ENCODE measurements at regions not wholly inside any gene's neighbourhood (a gene's known extent, or its start where the extent isn't known, plus 50 kb on each side); places are given as distances from the start of the nearest gene placed in this dataset.
"Not testable (repeated sequence)": the region's sequence is repeated elsewhere in the genome, so short reads cannot be mapped to it uniquely, and the experiment has no call there.

DNA sequence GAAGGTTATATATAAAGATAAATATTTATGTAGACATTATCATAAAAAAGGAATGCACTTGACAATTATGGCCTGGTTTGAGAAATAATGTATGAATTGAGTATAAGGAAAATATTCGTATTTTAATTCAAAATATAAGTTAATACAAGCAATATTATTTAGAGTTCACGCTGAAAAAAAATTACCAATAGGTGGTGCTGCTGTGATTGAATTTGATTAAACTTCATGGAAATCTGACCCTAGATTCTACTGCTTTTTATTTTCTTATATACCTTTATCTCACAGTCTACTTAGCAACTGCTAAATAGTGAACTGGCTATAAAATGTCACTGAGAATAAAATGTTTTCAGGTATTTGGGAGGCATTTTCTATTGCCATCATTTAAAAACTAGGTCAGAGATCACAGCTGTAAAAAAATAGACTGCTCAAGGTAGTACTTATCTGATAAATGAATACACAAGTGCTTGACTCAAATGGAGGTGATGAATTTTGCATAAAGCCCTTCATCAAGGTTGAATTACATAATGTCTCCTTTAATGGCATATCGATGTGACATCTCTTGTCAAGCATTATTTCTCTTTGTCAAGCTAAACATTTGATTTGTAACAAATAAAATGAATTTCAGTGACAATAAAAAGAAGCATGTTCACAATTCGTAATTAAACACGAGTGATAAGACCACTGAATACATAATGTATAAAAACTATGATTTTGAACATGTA lies 1638.8 kb upstream of the PCDH7 start:
- H3K36me3 Mint-ChIP-seq (ENCODE audit: unreplicated experiment): no peaks in the 10 kb centered on the region
- no peak for DNase-seq

DNA sequence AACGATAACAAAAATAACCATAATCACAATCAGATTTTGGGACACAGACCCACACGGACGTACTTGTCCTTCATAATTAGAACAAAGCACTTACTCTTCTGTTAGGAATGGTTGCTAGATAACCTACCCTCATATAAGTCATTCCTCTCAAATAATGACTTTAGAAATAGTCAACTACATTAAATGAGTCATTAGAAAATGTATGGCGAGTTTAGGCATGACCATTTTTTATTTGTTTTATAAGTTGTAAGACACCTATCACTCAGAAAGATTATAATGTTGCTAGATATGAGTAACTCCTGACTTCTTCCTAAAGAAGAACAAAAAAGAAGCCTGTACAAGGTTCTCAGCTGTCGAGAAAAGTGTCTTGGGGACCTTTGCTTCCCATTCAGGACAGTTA lies 1637.5 kb upstream of the PCDH7 start:
- H3K36me3 Mint-ChIP-seq (ENCODE audit: unreplicated experiment): no peaks in the 10 kb centered on the region
- H3K27ac Mint-ChIP-seq (ENCODE audit: unreplicated experiment): no peak overlapping the region
- TF ChIP-seq, protein P1, sequence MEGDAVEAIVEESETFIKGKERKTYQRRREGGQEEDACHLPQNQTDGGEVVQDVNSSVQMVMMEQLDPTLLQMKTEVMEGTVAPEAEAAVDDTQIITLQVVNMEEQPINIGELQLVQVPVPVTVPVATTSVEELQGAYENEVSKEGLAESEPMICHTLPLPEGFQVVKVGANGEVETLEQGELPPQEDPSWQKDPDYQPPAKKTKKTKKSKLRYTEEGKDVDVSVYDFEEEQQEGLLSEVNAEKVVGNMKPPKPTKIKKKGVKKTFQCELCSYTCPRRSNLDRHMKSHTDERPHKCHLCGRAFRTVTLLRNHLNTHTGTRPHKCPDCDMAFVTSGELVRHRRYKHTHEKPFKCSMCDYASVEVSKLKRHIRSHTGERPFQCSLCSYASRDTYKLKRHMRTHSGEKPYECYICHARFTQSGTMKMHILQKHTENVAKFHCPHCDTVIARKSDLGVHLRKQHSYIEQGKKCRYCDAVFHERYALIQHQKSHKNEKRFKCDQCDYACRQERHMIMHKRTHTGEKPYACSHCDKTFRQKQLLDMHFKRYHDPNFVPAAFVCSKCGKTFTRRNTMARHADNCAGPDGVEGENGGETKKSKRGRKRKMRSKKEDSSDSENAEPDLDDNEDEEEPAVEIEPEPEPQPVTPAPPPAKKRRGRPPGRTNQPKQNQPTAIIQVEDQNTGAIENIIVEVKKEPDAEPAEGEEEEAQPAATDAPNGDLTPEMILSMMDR (IDR thresholded peaks at IDR 0.05; ENCODE audit: partially characterized antibody, unreplicated experiment): no peak
- no peak for DNase-seq
- no peaks in the 10 kb centered on the region for H3K9me3 Mint-ChIP-seq (ENCODE audit: unreplicated experiment)
- no peaks in the 10 kb centered on the region for H3K4me1 Mint-ChIP-seq (ENCODE audit: low read depth, unreplicated experiment)
- no peak overlapping the region for H3K4me3 Mint-ChIP-seq (ENCODE audit: unreplicated experiment)
- H3K27me3 Mint-ChIP-seq (ENCODE audit: unreplicated experiment): no peaks in the 10 kb centered on the region

More for the DNA sequence above, 1638.8 kb upstream of the PCDH7 start:
- TF ChIP-seq, protein P1 (IDR thresholded peaks at IDR 0.05; ENCODE audit: partially characterized antibody, unreplicated experiment): no peak
- H3K9me3 Mint-ChIP-seq (ENCODE audit: unreplicated experiment): no peaks in the 10 kb centered on the region
- H3K27me3 Mint-ChIP-seq (ENCODE audit: unreplicated experiment): no peaks in the 10 kb centered on the region
- no peak overlapping the region for H3K27ac Mint-ChIP-seq (ENCODE audit: unreplicated experiment)
- no peak overlapping the region for H3K4me3 Mint-ChIP-seq (ENCODE audit: unreplicated experiment)
- H3K4me1 Mint-ChIP-seq (ENCODE audit: low read depth, unreplicated experiment): no peaks in the 10 kb centered on the region

DNA sequence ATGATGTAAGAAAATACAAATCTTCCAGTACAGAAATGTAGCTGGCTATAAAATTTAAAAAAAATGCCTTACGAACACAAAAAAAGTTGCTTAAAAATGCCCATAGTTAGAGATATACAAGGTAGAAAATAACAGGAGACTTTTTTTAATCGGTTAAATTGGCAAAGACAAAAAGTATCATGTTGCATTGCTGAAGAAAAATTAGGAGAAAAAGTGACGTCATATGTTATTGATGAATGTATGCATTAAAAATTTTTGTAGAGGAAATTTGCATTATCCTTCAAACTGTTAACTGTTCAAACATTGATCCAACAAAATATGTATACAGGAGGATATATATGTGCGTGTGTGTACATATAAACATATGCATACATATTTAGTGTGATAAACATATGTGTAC lies 1634.4 kb upstream of the PCDH7 start:
- DNase-seq: no peak
- Mint-ChIP-seq H3K9me3 (ENCODE audit: unreplicated experiment) (no peaks in the 10 kb centered on the region), H3K4me1 (ENCODE audit: low read depth, unreplicated experiment) (no peaks in the 10 kb centered on the region), H3K36me3 (ENCODE audit: unreplicated experiment) (no peaks in the 10 kb centered on the region), H3K27ac (ENCODE audit: unreplicated experiment) (no peak overlapping the region), H3K4me3 (ENCODE audit: unreplicated experiment) (no peak overlapping the region), H3K27me3 (ENCODE audit: unreplicated experiment) (no peaks in the 10 kb centered on the region)
- TF ChIP-seq, protein P1 (IDR thresholded peaks at IDR 0.05; ENCODE audit: partially characterized antibody, unreplicated experiment): no peak

DNA sequence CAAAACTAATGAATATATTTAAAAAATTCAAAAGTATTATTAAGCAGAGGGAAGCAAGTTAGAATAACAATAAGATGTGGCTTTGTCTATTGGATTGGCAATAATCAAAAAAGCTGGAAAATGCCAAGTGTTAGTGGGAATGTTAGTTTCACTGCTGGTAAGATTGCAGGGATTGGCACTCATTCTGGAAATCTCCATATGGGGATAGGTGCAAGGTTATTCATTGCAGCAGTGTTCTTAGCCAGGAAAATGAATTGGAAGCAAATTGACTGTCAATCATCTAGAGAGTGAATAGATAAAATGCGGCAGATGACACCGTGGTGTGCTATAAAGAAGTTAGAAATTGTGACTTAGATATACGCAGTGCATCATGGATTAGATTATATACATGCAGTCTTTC lies 1615.5 kb upstream of the PCDH7 start:
- Mint-ChIP-seq H3K4me3 (ENCODE audit: unreplicated experiment) (no peak overlapping the region), H3K4me1 (ENCODE audit: low read depth, unreplicated experiment) (no peaks in the 10 kb centered on the region), H3K27me3 (ENCODE audit: unreplicated experiment) (no peaks in the 10 kb centered on the region), H3K27ac (ENCODE audit: unreplicated experiment) (no peak overlapping the region), H3K36me3 (ENCODE audit: unreplicated experiment) (no peaks in the 10 kb centered on the region), H3K9me3 (ENCODE audit: unreplicated experiment) (no peaks in the 10 kb centered on the region)
- TF ChIP-seq, protein P1 (IDR thresholded peaks at IDR 0.05; ENCODE audit: partially characterized antibody, unreplicated experiment): no peak
- DNase-seq: no peak

DNA sequence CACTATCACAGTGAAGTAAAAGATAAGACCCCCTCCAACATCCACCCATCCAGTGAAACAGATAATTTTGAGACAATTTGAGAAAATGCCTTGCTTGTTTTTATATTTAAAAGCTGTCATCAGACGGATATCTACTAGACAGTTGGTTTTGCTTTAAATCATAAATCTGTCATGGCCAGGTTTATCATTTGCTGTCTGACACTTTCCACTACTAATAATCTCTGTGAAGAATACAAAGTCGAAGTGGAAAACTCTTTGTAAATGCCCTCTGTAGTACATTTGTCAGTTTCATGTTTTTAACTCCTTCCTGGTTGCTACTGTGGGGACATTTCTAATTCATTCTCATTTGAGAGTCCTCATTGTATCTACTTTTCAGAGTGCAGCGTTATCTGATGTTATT lies 1606.2 kb upstream of the PCDH7 start:
- Mint-ChIP-seq H3K4me1 (ENCODE audit: low read depth, unreplicated experiment) (no peaks in the 10 kb centered on the region), H3K36me3 (ENCODE audit: unreplicated experiment) (no peaks in the 10 kb centered on the region), H3K27me3 (ENCODE audit: unreplicated experiment) (no peaks in the 10 kb centered on the region), H3K4me3 (ENCODE audit: unreplicated experiment) (no peak overlapping the region), H3K27ac (ENCODE audit: unreplicated experiment) (no peak overlapping the region), H3K9me3 (ENCODE audit: unreplicated experiment) (no peaks in the 10 kb centered on the region)
- DNase-seq: no peak
- TF ChIP-seq, protein P1 (IDR thresholded peaks at IDR 0.05; ENCODE audit: partially characterized antibody, unreplicated experiment): no peak

DNA sequence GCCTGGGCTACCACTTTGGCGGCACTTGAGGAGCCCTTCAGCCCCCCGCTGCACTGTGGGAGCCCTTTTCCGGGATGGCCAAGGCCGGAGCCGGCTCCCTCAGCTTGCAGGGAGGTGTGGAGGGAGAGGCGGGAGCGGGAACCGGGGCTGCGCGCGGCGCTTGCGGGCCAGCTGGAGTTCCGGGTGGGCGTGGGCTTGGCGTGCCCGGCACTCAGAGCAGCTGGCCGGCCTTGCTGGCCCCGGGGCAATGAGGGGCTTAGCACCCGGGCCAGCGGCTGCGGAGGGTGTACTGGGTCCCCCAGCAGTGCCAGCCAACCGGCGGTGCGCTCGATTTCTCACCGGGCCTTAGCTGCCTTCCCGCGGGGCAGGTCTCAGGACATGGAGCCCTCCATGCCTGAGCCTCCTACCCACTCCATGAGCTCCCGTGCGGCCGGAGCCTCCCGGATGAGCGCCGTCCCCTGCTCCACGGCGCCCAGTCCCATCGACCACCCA lies 1602.9 kb upstream of the PCDH7 start:
- H3K27me3 Mint-ChIP-seq (ENCODE audit: unreplicated experiment); H3K4me3 Mint-ChIP-seq (ENCODE audit: unreplicated experiment); H3K4me1 Mint-ChIP-seq (ENCODE audit: low read depth, unreplicated experiment); H3K36me3 Mint-ChIP-seq (ENCODE audit: unreplicated experiment); DNase-seq; H3K27ac Mint-ChIP-seq (ENCODE audit: unreplicated experiment); H3K9me3 Mint-ChIP-seq (ENCODE audit: unreplicated experiment): not testable (repeated sequence)

Data from glutamatergic neuron (in vitro differentiated cells).